ENCODE measurements at regions not wholly inside any gene's neighbourhood (a gene's known extent, or its start where the extent isn't known, plus 50 kb on each side); places are given as distances from the start of the nearest gene placed in this dataset.

GRCh38 chr11:130548491-130548833 is 100.0 kb downstream of the ADAMTS15 start:
- ATAC-seq (no peak), DNase-seq (no peak)
- no peak overlapping the region for H3K27ac ChIP-seq
- no peaks in the 10 kb centered on the region for H3K36me3 ChIP-seq
- peaks cover 10% of the 10 kb centered on the region for H3K4me1 ChIP-seq
- no peak for TF ChIP-seq CTCF (IDR thresholded peaks at IDR 0.05)
- no peak overlapping the region for H3K4me3 ChIP-seq
- no peaks in the 10 kb centered on the region for H3K9me3 ChIP-seq
- intact Hi-C loops (cut with DNase I) = no loop called here
- no peaks in the 10 kb centered on the region for H3K27me3 ChIP-seq

- Histone ChIP-seq H3K4me1 (peaks cover 14% of the 10 kb centered on the region), H3K27ac (no peak overlapping the region), H3K4me3 (no peak overlapping the region), H3K27me3 (no peaks in the 10 kb centered on the region), H3K36me3 (no peaks in the 10 kb centered on the region), H3K9me3 (no peaks in the 10 kb centered on the region)
- TF ChIP-seq CTCF (IDR thresholded peaks at IDR 0.05) = no peak
- intact Hi-C loops (cut with DNase I) = no loop called here
- no peak for ATAC-seq
- DNase-seq = no peak
Measured at GRCh38 chr11:130549393-130549999, 101.1 kb downstream of the ADAMTS15 start.

GRCh38 chr11:130550150-130550549 is 101.7 kb downstream of the ADAMTS15 start:
- no peaks in the 10 kb centered on the region for H3K27me3 ChIP-seq
- H3K4me1 ChIP-seq = peaks cover 17% of the 10 kb centered on the region
- peak; percentile 55 for ATAC-seq
- H3K36me3 ChIP-seq = no peaks in the 10 kb centered on the region
- H3K27ac ChIP-seq = no peak overlapping the region
- TF ChIP-seq CTCF (IDR thresholded peaks at IDR 0.05) = no peak
- H3K9me3 ChIP-seq = no peaks in the 10 kb centered on the region
- intact Hi-C loops (cut with DNase I) = no loop called here
- H3K4me3 ChIP-seq = no peak overlapping the region
- DNase-seq = no peak

- H3K4me1 ChIP-seq = peaks cover 17% of the 10 kb centered on the region
- no peaks in the 10 kb centered on the region for H3K36me3 ChIP-seq
- no peak for TF ChIP-seq CTCF (IDR thresholded peaks at IDR 0.05)
- intact Hi-C loops (cut with DNase I) = no loop called here
- ATAC-seq (no peak), DNase-seq (no peak)
- no peaks in the 10 kb centered on the region for H3K27me3 ChIP-seq
- H3K27ac ChIP-seq = no peak overlapping the region
- H3K4me3 ChIP-seq = no peak overlapping the region
- no peaks in the 10 kb centered on the region for H3K9me3 ChIP-seq
Measured at GRCh38 chr11:130550984-130551383, 102.5 kb downstream of the ADAMTS15 start.

GRCh38 chr11:130551388-130551787 is 102.9 kb downstream of the ADAMTS15 start:
- no peaks in the 10 kb centered on the region for H3K9me3 ChIP-seq
- DNase-seq (no peak), ATAC-seq (peak; percentile 76)
- intact Hi-C loops (cut with DNase I) = no loop called here
- TF ChIP-seq CTCF (IDR thresholded peaks at IDR 0.05) = no peak
- H3K27ac ChIP-seq = no peak overlapping the region
- H3K4me3 ChIP-seq = no peak overlapping the region
- no peaks in the 10 kb centered on the region for H3K27me3 ChIP-seq
- no peaks in the 10 kb centered on the region for H3K36me3 ChIP-seq
- peaks cover 17% of the 10 kb centered on the region for H3K4me1 ChIP-seq

GRCh38 chr11:130553306-130553705 is 104.9 kb downstream of the ADAMTS15 start:
- Histone ChIP-seq H3K9me3 (no peaks in the 10 kb centered on the region), H3K4me3 (no peak overlapping the region), H3K4me1 (peaks cover 17% of the 10 kb centered on the region), H3K27ac (no peak overlapping the region), H3K27me3 (no peaks in the 10 kb centered on the region), H3K36me3 (no peaks in the 10 kb centered on the region)
- no peak for TF ChIP-seq CTCF (IDR thresholded peaks at IDR 0.05)
- DNase-seq = no peak
- intact Hi-C loops (cut with DNase I) = no loop called here
- ATAC-seq = no peak
